Hepatocyte (in vitro differentiated cells): ENCODE measurements at regions not wholly inside any gene's neighbourhood (a gene's known extent, or its start where the extent isn't known, plus 50 kb on each side); places are given as distances from the start of the nearest gene placed in this dataset.

Experiments
- EZH2phosphoT487 ChIP-seq: fragments of 200-600 bp; sonication (generic); IDR thresholded peaks from one replicate; pipeline ENCODE4 v1.6.1; 2018; ENCODE audit warnings: antibody characterized with exemption, mild to moderate bottlenecking, low read depth, moderate library complexity; ENCODE audit not compliant: unreplicated experiment, severe bottlenecking
- TF ChIP-seq, protein P1 (sequence below): fragments of 200-600 bp; sonication (generic); IDR thresholded peaks from 2 replicates; pipeline ENCODE4 v1.5.1; 2016; ENCODE audit warnings: antibody characterized with exemption, mild to moderate bottlenecking; ENCODE audit not compliant: poor library complexity

DNA sequence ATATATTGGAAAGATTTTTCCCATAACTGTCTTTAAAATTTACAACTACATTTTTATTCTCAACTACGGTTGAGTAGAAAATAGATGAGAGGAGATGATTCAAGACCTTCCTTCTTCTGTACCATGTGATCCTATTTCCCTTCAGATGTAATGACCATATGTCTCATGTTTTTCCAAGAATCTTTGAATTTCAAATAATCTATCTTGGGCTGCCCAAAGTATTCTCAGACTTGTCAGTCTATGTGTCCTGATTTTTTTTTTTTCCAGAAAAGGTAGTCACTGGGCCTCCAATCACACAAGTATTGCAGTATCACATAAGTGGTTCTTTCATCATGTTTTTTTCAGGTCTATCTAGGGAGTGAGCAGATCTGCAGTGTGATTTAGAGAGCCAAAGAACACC is 392.4 kb downstream of the RFC3 start:
- TF ChIP-seq, protein P1, sequence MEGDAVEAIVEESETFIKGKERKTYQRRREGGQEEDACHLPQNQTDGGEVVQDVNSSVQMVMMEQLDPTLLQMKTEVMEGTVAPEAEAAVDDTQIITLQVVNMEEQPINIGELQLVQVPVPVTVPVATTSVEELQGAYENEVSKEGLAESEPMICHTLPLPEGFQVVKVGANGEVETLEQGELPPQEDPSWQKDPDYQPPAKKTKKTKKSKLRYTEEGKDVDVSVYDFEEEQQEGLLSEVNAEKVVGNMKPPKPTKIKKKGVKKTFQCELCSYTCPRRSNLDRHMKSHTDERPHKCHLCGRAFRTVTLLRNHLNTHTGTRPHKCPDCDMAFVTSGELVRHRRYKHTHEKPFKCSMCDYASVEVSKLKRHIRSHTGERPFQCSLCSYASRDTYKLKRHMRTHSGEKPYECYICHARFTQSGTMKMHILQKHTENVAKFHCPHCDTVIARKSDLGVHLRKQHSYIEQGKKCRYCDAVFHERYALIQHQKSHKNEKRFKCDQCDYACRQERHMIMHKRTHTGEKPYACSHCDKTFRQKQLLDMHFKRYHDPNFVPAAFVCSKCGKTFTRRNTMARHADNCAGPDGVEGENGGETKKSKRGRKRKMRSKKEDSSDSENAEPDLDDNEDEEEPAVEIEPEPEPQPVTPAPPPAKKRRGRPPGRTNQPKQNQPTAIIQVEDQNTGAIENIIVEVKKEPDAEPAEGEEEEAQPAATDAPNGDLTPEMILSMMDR = no peak
- no peak for TF ChIP-seq EZH2phosphoT487
